ENCODE measurements at regions not wholly inside any gene's neighbourhood (a gene's known extent, or its start where the extent isn't known, plus 50 kb on each side); places are given as distances from the start of the nearest gene placed in this dataset.
A peak's percentile ranks its signal among the peaks of the same experiment; 100 is the strongest.

- DNase-seq (peak in 3 of 5 donors; percentile 20 to 57 (median 39)), FAIRE-seq (no peak)
- Histone ChIP-seq H3K36me3 (ENCODE audit: control insufficient read depth in 2 of 3, insufficient read depth in 3 of 3, low read length in 3 of 3) (no peaks in the 10 kb centered on the region), H3K4me3 (ENCODE audit: low read length in 3 of 3) (no peak overlapping the region), H3K9ac (ENCODE audit: low read length in 3 of 3) (peak overlapping the region in 1 of 3 donors; percentile 35), H3K9me3 (ENCODE audit: control insufficient read depth in 2 of 3, insufficient read depth in 1 of 3, low read length in 3 of 3) (no peaks in the 10 kb centered on the region), H3K27me3 (ENCODE audit: control insufficient read depth, insufficient read depth, low read length) (no peaks in the 10 kb centered on the region), H3K27ac (ENCODE audit: low read depth in 2 of 2, low read length in 2 of 2) (no peak overlapping the region), H3K4me1 (ENCODE audit: control insufficient read depth in 2 of 3, insufficient read depth in 2 of 3, low read depth in 1 of 3, low read length in 3 of 3) (no peaks in the 10 kb centered on the region)
- TF ChIP-seq CTCF (IDR thresholded peaks at IDR 0.05; ENCODE audit: borderline replicate concordance, extremely low read depth, insufficient read depth): no peak
- intact Hi-C loops (cut with DNase I): no loop called here
Measured at GRCh38 chr1:10900251-10900651, 103.8 kb upstream of the CASZ1 start.

GRCh38 chr1:10900691-10901090 lies 104.2 kb upstream of the CASZ1 start:
- Histone ChIP-seq H3K4me3 (ENCODE audit: low read length in 3 of 3) (peak overlapping the region in 1 of 3 donors; percentile 21), H3K27me3 (ENCODE audit: control insufficient read depth, insufficient read depth, low read length) (no peaks in the 10 kb centered on the region), H3K36me3 (ENCODE audit: control insufficient read depth in 2 of 3, insufficient read depth in 3 of 3, low read length in 3 of 3) (no peaks in the 10 kb centered on the region), H3K27ac (ENCODE audit: low read depth in 2 of 2, low read length in 2 of 2) (no peak overlapping the region), H3K4me1 (ENCODE audit: control insufficient read depth in 2 of 3, insufficient read depth in 2 of 3, low read depth in 1 of 3, low read length in 3 of 3) (no peaks in the 10 kb centered on the region), H3K9ac (ENCODE audit: low read length in 3 of 3) (peak overlapping the region in 1 of 3 donors; percentile 35), H3K9me3 (ENCODE audit: control insufficient read depth in 2 of 3, insufficient read depth in 1 of 3, low read length in 3 of 3) (no peaks in the 10 kb centered on the region)
- DNase-seq (peak in 4 of 5 donors; percentile 39 to 71 (median 60)), FAIRE-seq (no peak)
- intact Hi-C loops (cut with DNase I): no loop called here
- TF ChIP-seq CTCF (IDR thresholded peaks at IDR 0.05; ENCODE audit: borderline replicate concordance, extremely low read depth, insufficient read depth): no peak

DNA sequence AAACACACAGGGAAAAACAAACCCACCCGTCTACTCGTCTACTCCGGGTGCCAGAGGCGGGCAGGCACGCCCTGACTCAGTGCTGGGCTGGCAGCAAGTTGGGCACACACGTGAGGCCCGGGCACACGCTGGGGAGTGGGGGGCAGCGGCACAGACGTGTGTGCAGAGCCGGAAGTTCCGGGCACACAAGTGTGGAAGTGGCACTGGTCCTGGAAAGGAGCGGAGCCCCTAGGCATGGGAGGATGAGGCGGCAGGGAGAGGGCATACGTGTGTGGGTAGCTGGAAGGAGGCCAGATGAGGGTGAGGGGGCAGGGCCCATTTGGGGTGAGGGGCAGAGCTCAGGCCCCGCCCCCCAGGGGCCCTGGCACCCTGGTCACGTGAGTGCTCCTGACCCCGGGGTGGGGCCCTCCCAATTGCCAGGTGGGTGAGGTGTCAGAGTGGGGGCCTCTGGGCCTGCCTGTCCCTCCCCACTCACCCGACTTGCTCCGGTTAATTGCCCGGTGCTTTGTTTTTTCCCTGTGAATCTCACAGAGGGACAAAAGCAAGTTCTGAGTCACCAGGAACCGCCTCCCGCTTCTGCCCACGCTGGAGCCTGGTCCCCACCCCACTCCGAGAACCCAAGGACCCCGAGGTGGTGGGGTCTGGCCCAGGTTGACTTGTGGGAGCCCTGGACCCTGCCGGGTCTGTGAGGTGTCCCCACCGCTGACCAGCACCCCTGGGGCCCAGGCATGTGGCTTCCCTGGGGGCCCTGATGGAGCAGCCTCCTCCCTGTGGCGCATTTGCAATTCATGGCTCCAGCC lies 104.8 kb upstream of the CASZ1 start:
- FAIRE-seq (no peak), DNase-seq (peak; percentile 38 to 91 (median 50))
- intact Hi-C loops (cut with DNase I): no loop called here
- no peaks in the 10 kb centered on the region for H3K9me3 ChIP-seq (ENCODE audit: control insufficient read depth in 2 of 3, insufficient read depth in 1 of 3, low read length in 3 of 3)
- H3K27ac ChIP-seq (ENCODE audit: low read depth in 2 of 2, low read length in 2 of 2): no peak overlapping the region
- H3K4me1 ChIP-seq (ENCODE audit: control insufficient read depth in 2 of 3, insufficient read depth in 2 of 3, low read depth in 1 of 3, low read length in 3 of 3): no peaks in the 10 kb centered on the region
- TF ChIP-seq CTCF (IDR thresholded peaks at IDR 0.05; ENCODE audit: borderline replicate concordance, extremely low read depth, insufficient read depth): no peak
- peak overlapping the region in 1 of 3 donors; percentile 21 for H3K4me3 ChIP-seq (ENCODE audit: low read length in 3 of 3)
- peak overlapping the region in 1 of 3 donors; percentile 35 for H3K9ac ChIP-seq (ENCODE audit: low read length in 3 of 3)
- no peaks in the 10 kb centered on the region for H3K27me3 ChIP-seq (ENCODE audit: control insufficient read depth, insufficient read depth, low read length)
- H3K36me3 ChIP-seq (ENCODE audit: control insufficient read depth in 2 of 3, insufficient read depth in 3 of 3, low read length in 3 of 3): no peaks in the 10 kb centered on the region
